Esophagus muscularis mucosa (tissue), 3 donors: ENCODE measurements at regions not wholly inside any gene's neighbourhood (a gene's known extent, or its start where the extent isn't known, plus 50 kb on each side); places are given as distances from the start of the nearest gene placed in this dataset.
"Not testable (repeated sequence)": the region's sequence is repeated elsewhere in the genome, so short reads cannot be mapped to it uniquely, and the experiment has no call there.

Source experiments
- POLR2A ChIP-seq: fragments of 450-650 bp; IDR thresholded peaks from one replicate; pipeline ENCODE4 v1.6.1; 2017; ENCODE audit warnings: antibody characterized with exemption, moderate library complexity, mild to moderate bottlenecking, low read depth
- POLR2AphosphoS5 ChIP-seq, 2 donors: sonication (generic); formaldehyde crosslinking; IDR thresholded peaks; one replicate each; pipeline ENCODE4 v1.6.1; 2017; ENCODE audit warnings: antibody characterized with exemption in 2 of 2
- TF ChIP-seq, protein P1 (sequence below), 3 experiments: fragments of 200-600 bp in 2 of 3; fragments of 450-650 bp in 1 of 3; sonication (generic) in 2 of 3; IDR thresholded peaks; one replicate each; pipeline ENCODE4 v1.5.1; 2017 to 2019; ENCODE audit warnings: antibody characterized with exemption in 3 of 3, mild to moderate bottlenecking in 2 of 3, moderate library complexity in 1 of 3

DNA sequence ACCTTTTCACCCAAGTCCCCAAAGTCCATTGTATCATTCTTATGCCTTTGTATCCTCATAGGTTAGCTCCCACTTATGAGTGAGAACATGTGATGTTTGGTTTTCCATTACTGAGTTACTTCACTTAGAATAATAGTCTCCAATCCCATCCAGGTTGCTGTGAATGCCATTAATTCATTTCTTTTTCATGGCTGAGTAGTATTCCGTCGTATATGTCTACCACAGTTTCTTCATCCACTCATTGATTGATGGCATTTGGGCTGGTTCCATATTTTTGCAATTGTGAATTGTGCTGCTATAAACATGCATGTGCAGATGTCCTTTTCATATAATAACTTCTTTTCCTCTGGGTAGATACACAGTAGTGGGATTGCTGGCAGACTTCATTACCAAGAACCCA, 451.9 kb upstream of the KLF6 start:
- TF ChIP-seq, protein P1, sequence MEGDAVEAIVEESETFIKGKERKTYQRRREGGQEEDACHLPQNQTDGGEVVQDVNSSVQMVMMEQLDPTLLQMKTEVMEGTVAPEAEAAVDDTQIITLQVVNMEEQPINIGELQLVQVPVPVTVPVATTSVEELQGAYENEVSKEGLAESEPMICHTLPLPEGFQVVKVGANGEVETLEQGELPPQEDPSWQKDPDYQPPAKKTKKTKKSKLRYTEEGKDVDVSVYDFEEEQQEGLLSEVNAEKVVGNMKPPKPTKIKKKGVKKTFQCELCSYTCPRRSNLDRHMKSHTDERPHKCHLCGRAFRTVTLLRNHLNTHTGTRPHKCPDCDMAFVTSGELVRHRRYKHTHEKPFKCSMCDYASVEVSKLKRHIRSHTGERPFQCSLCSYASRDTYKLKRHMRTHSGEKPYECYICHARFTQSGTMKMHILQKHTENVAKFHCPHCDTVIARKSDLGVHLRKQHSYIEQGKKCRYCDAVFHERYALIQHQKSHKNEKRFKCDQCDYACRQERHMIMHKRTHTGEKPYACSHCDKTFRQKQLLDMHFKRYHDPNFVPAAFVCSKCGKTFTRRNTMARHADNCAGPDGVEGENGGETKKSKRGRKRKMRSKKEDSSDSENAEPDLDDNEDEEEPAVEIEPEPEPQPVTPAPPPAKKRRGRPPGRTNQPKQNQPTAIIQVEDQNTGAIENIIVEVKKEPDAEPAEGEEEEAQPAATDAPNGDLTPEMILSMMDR (IDR thresholded peaks at IDR 0.05) = not testable (repeated sequence)
- TF ChIP-seq POLR2A; POLR2AphosphoS5 (IDR thresholded peaks at IDR 0.05): not testable (repeated sequence)
